ENCODE measurements at regions not wholly inside any gene's neighbourhood (a gene's known extent, or its start where the extent isn't known, plus 50 kb on each side); places are given as distances from the start of the nearest gene placed in this dataset.
"Not testable (repeated sequence)": the region's sequence is repeated elsewhere in the genome, so short reads cannot be mapped to it uniquely, and the experiment has no call there.

- Mint-ChIP-seq H3K9me3 (no peaks in the 10 kb centered on the region), H3K36me3 (ENCODE audit: low read depth) (no peaks in the 10 kb centered on the region), H3K4me1 (no peaks in the 10 kb centered on the region), H3K27me3 (no peaks in the 10 kb centered on the region), H3K27ac (no peak overlapping the region), H3K4me3 (no peak overlapping the region)
- CTCF ChIA-PET, result no interaction called here
- POLR2A ChIA-PET, result no interaction called here
- DNase-seq, result no peak
Observed at GRCh38 chr17:27157297-27157696, 136.6 kb upstream of the WSB1 start.

- no peak for DNase-seq
- H3K36me3 Mint-ChIP-seq (ENCODE audit: low read depth), result no peaks in the 10 kb centered on the region
- H3K27me3 Mint-ChIP-seq, result no peaks in the 10 kb centered on the region
- CTCF ChIA-PET, result no interaction called here
- no peak overlapping the region for H3K27ac Mint-ChIP-seq
- POLR2A ChIA-PET, result no interaction called here
- no peaks in the 10 kb centered on the region for H3K9me3 Mint-ChIP-seq
- no peak overlapping the region for H3K4me3 Mint-ChIP-seq
- no peaks in the 10 kb centered on the region for H3K4me1 Mint-ChIP-seq
Observed at GRCh38 chr17:27157898-27158297, 136.0 kb upstream of the WSB1 start.

- Mint-ChIP-seq H3K27ac (no peak overlapping the region), H3K9me3 (peaks cover 3% of the 10 kb centered on the region), H3K4me3 (no peak overlapping the region), H3K36me3 (ENCODE audit: low read depth) (no peaks in the 10 kb centered on the region), H3K4me1 (no peaks in the 10 kb centered on the region), H3K27me3 (no peaks in the 10 kb centered on the region)
- ChIA-PET CTCF (no interaction called here), POLR2A (no interaction called here)
- DNase-seq, result no peak
Observed at GRCh38 chr17:27158382-27158781, 135.5 kb upstream of the WSB1 start.

GRCh38 chr17:27180322-27180721 lies 113.6 kb upstream of the WSB1 start:
- Mint-ChIP-seq H3K27me3 (no peaks in the 10 kb centered on the region), H3K27ac (no peak overlapping the region), H3K4me3 (no peak overlapping the region), H3K4me1 (peaks cover 2% of the 10 kb centered on the region), H3K9me3 (peaks cover 14% of the 10 kb centered on the region), H3K36me3 (ENCODE audit: low read depth) (no peaks in the 10 kb centered on the region)
- POLR2A ChIA-PET, result no interaction called here
- no peak for DNase-seq
- CTCF ChIA-PET, result interaction anchor here (1.7 kb wide), 1 partner anchor 14 kb away, joined by 3 read pairs; no protein-coding TSS in a partner anchor

GRCh38 chr17:27181379-27181925 lies 112.5 kb upstream of the WSB1 start:
- H3K27me3 Mint-ChIP-seq; H3K27ac Mint-ChIP-seq; CTCF ChIA-PET; H3K4me3 Mint-ChIP-seq; POLR2A ChIA-PET; H3K36me3 Mint-ChIP-seq (ENCODE audit: low read depth); H3K4me1 Mint-ChIP-seq; DNase-seq: not testable (repeated sequence)
- H3K9me3 Mint-ChIP-seq, result peaks cover 17% of the 10 kb centered on the region

GRCh38 chr17:27181935-27182334 lies 112.0 kb upstream of the WSB1 start:
- Mint-ChIP-seq H3K4me3 (no peak overlapping the region), H3K36me3 (ENCODE audit: low read depth) (no peaks in the 10 kb centered on the region), H3K27ac (no peak overlapping the region), H3K4me1 (peaks cover 2% of the 10 kb centered on the region), H3K9me3 (peaks cover 17% of the 10 kb centered on the region), H3K27me3 (no peaks in the 10 kb centered on the region)
- ChIA-PET CTCF (no interaction called here), POLR2A (no interaction called here)
- DNase-seq, result no peak

- H3K36me3 Mint-ChIP-seq (ENCODE audit: low read depth); H3K4me1 Mint-ChIP-seq; CTCF ChIA-PET; H3K27ac Mint-ChIP-seq; DNase-seq; H3K4me3 Mint-ChIP-seq; H3K27me3 Mint-ChIP-seq; POLR2A ChIA-PET: not testable (repeated sequence)
- peaks cover 11% of the 10 kb centered on the region for H3K9me3 Mint-ChIP-seq
Observed at GRCh38 chr17:27197505-27197904, 96.4 kb upstream of the WSB1 start.

GRCh38 chr17:27199948-27200347 lies 94.0 kb upstream of the WSB1 start:
- Mint-ChIP-seq H3K36me3 (ENCODE audit: low read depth) (no peaks in the 10 kb centered on the region), H3K27me3 (no peaks in the 10 kb centered on the region), H3K9me3 (peaks cover 9% of the 10 kb centered on the region), H3K4me1 (peaks cover 2% of the 10 kb centered on the region), H3K4me3 (no peak overlapping the region), H3K27ac (no peak overlapping the region)
- ChIA-PET POLR2A (no interaction called here), CTCF (interaction anchor here (1.2 kb wide), 1 partner anchor 19 kb away, joined by 3 read pairs; no protein-coding TSS in a partner anchor)
- DNase-seq, result no peak

- CTCF ChIA-PET, result no interaction called here
- H3K27me3 Mint-ChIP-seq, result no peaks in the 10 kb centered on the region
- H3K27ac Mint-ChIP-seq, result no peak overlapping the region
Observed at GRCh38 chr17:27200476-27200875, 93.4 kb upstream of the WSB1 start.

GRCh38 chr17:27203241-27203640 lies 90.7 kb upstream of the WSB1 start:
- Mint-ChIP-seq H3K4me1 (peaks cover 2% of the 10 kb centered on the region), H3K9me3 (no peaks in the 10 kb centered on the region), H3K4me3 (no peak overlapping the region), H3K27ac (no peak overlapping the region), H3K36me3 (ENCODE audit: low read depth) (no peaks in the 10 kb centered on the region), H3K27me3 (peaks cover 7% of the 10 kb centered on the region)
- POLR2A ChIA-PET, result no interaction called here
- CTCF ChIA-PET, result no interaction called here
- no peak for DNase-seq

More at GRCh38 chr17:27200476-27200875, 93.4 kb upstream of the WSB1 start:
- POLR2A ChIA-PET, result no interaction called here
- H3K9me3 Mint-ChIP-seq, result peaks cover 6% of the 10 kb centered on the region
- no peaks in the 10 kb centered on the region for H3K36me3 Mint-ChIP-seq (ENCODE audit: low read depth)
- peaks cover 2% of the 10 kb centered on the region for H3K4me1 Mint-ChIP-seq
- no peak overlapping the region for H3K4me3 Mint-ChIP-seq
- DNase-seq, result no peak

GRCh38 chr17:27206447-27206846 lies 87.5 kb upstream of the WSB1 start:
- H3K36me3 Mint-ChIP-seq (ENCODE audit: low read depth), result no peaks in the 10 kb centered on the region
- H3K27ac Mint-ChIP-seq, result no peak overlapping the region
- ChIA-PET POLR2A (no interaction called here), CTCF (interaction anchor here (1.1 to 1.7 kb wide), 3 partner anchors 8 to 31 kb away, joined by 3 to 4 read pairs (median 3); no protein-coding TSS in a partner anchor)
- no peak overlapping the region for H3K4me3 Mint-ChIP-seq
- H3K27me3 Mint-ChIP-seq, result peaks cover 8% of the 10 kb centered on the region
- no peaks in the 10 kb centered on the region for H3K9me3 Mint-ChIP-seq
- no peak for DNase-seq
- H3K4me1 Mint-ChIP-seq, result no peaks in the 10 kb centered on the region

GRCh38 chr17:27207073-27207513 lies 86.8 kb upstream of the WSB1 start:
- H3K27ac Mint-ChIP-seq, result no peak overlapping the region
- H3K27me3 Mint-ChIP-seq, result peaks cover 8% of the 10 kb centered on the region
- no peak overlapping the region for H3K4me3 Mint-ChIP-seq
- no peaks in the 10 kb centered on the region for H3K4me1 Mint-ChIP-seq
- H3K9me3 Mint-ChIP-seq, result no peaks in the 10 kb centered on the region
- no peak for DNase-seq
- no peaks in the 10 kb centered on the region for H3K36me3 Mint-ChIP-seq (ENCODE audit: low read depth)
- POLR2A ChIA-PET, result no interaction called here
- CTCF ChIA-PET, result interaction anchor here (0.9 to 1.1 kb wide), 2 partner anchors 13 to 29 kb away, joined by 3 read pairs; no protein-coding TSS in a partner anchor

GRCh38 chr17:27208370-27208769 lies 85.5 kb upstream of the WSB1 start:
- H3K27ac Mint-ChIP-seq; H3K4me1 Mint-ChIP-seq; H3K36me3 Mint-ChIP-seq (ENCODE audit: low read depth); H3K27me3 Mint-ChIP-seq; POLR2A ChIA-PET; H3K9me3 Mint-ChIP-seq; DNase-seq; H3K4me3 Mint-ChIP-seq; CTCF ChIA-PET: not testable (repeated sequence)

GRCh38 chr17:27209316-27209715 lies 84.6 kb upstream of the WSB1 start:
- Mint-ChIP-seq H3K36me3 (ENCODE audit: low read depth) (no peaks in the 10 kb centered on the region), H3K27ac (no peak overlapping the region), H3K4me3 (no peak overlapping the region), H3K9me3 (no peaks in the 10 kb centered on the region), H3K4me1 (no peaks in the 10 kb centered on the region), H3K27me3 (peaks cover 8% of the 10 kb centered on the region)
- ChIA-PET CTCF (no interaction called here), POLR2A (no interaction called here)
- DNase-seq, result no peak

Measured in activated CD4-positive, alpha-beta T cell treated with anti-CD3 and anti-CD28 coated beads, Interleukin-2, amount 10 ng/mL, durations not matched to agents 7 days and 5 days (primary cell).